Fibroblast of lung (primary cell): ENCODE measurements at regions not wholly inside any gene's neighbourhood (a gene's known extent, or its start where the extent isn't known, plus 50 kb on each side); places are given as distances from the start of the nearest gene placed in this dataset.

Source experiments
- DNase-seq, 2 donors: peaks; one replicate each; pipeline versions ENCODE4 v3.0.0 to v3.0.0-alpha.2; 2010; ENCODE audit warnings: low read depth in 2 of 2
- H2AFZ ChIP-seq: 2 replicates; pipeline ENCODE4 v1.5.1; 2012; ENCODE audit warnings: low read length, control low read depth, inconsistent platforms
- H3K27ac ChIP-seq: 2 replicates; pipeline ENCODE4 v1.5.1; 2011; ENCODE audit warnings: low read length, control low read depth; ENCODE audit not compliant: insufficient read depth
- H3K27me3 ChIP-seq: 2 replicates; pipeline ENCODE4 v1.5.1; 2011; ENCODE audit warnings: mild to moderate bottlenecking, low read length; ENCODE audit not compliant: control insufficient read depth, insufficient read depth
- H3K36me3 ChIP-seq: 2 replicates; pipeline ENCODE4 v1.5.1; 2011; ENCODE audit warnings: low read length; ENCODE audit not compliant: control insufficient read depth, insufficient read depth
- H3K4me1 ChIP-seq: 2 replicates; pipeline ENCODE4 v1.5.1; 2011; ENCODE audit warnings: low read length; ENCODE audit not compliant: control insufficient read depth, insufficient read depth; ENCODE audit errors: extremely low read depth
- H3K4me2 ChIP-seq: 2 replicates; pipeline ENCODE4 v1.5.1; 2011; ENCODE audit warnings: low read length, control low read depth; ENCODE audit not compliant: insufficient read depth; ENCODE audit errors: extremely low read depth
- H3K4me3 ChIP-seq, 4 experiments: fragments of 200-600 bp in 1 of 4; sonication (generic) in 1 of 4; replicated peaks in 1 of 4; 2 replicates each; pipeline ENCODE4 v1.5.1; 2011 to 2016; ENCODE audit warnings: low read length in 4 of 4, low read depth in 3 of 4, mild to moderate bottlenecking in 3 of 4, control low read depth in 2 of 4, inconsistent platforms in 1 of 4, mixed read lengths in 1 of 4; ENCODE audit not compliant: insufficient read depth in 1 of 4; ENCODE audit errors: control extremely low read depth in 1 of 4
- H3K79me2 ChIP-seq: 2 replicates; pipeline ENCODE4 v1.5.1; 2012; ENCODE audit warnings: mild to moderate bottlenecking, low read length, inconsistent platforms; ENCODE audit not compliant: control insufficient read depth, insufficient read depth
- H3K9ac ChIP-seq: 2 replicates; pipeline ENCODE4 v1.5.1; 2011; ENCODE audit warnings: mild to moderate bottlenecking, low read length, control low read depth; ENCODE audit not compliant: insufficient read depth
- H3K9me3 ChIP-seq: 2 replicates; pipeline ENCODE4 v1.5.1; 2012; ENCODE audit warnings: low read depth, low read length; ENCODE audit not compliant: control insufficient read depth, insufficient read depth
- H4K20me1 ChIP-seq: 2 replicates; pipeline ENCODE4 v1.5.1; 2011; ENCODE audit warnings: low read length; ENCODE audit not compliant: control insufficient read depth, insufficient read depth; ENCODE audit errors: extremely low read depth
- EZH2 ChIP-seq: IDR thresholded peaks from 2 replicates; pipeline ENCODE4 v1.5.1; 2012; ENCODE audit warnings: low read length, control low read depth, mild to moderate bottlenecking; ENCODE audit errors: missing control alignments
- TF ChIP-seq, protein P1 (sequence below), 2 donors: IDR thresholded peaks in 1 of 2; conservative IDR thresholded peaks in 1 of 2; 1 replicate in 1 of 2; 2 replicates in 1 of 2; pipeline ENCODE4 v1.5.1; 2011 to 2012; ENCODE audit warnings: low read length in 2 of 2, control low read depth in 1 of 2, inconsistent platforms in 1 of 2, low read depth in 1 of 2, mild to moderate bottlenecking in 1 of 2

DNA sequence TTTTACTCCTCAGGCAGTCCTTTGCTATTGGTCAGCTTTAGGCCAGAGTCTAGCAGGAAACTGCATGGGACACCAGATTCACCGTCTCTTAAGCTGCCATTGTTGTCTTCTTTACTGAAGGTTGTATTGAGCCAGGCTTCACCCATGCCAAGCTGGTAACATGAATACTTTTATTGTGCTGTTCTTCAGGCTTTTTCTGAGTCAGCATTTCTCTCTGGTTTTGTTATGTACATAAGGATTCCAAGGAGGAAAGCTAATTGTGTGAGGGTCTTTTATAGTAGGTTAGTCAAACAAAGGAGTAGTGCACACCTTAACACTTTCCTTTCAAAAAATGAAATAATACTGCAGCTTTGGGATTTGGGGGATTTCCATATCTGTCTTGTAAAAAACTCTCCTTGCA, 252.8 kb downstream of the JRKL start:
- no peaks in the 10 kb centered on the region for H3K79me2 ChIP-seq
- no peak for DNase-seq
- no peak overlapping the region for H3K9ac ChIP-seq
- H3K4me3 ChIP-seq: no peak overlapping the region
- H3K36me3 ChIP-seq: no peaks in the 10 kb centered on the region
- no peaks in the 10 kb centered on the region for H3K4me1 ChIP-seq
- no peaks in the 10 kb centered on the region for H3K27me3 ChIP-seq
- TF ChIP-seq, protein P1, sequence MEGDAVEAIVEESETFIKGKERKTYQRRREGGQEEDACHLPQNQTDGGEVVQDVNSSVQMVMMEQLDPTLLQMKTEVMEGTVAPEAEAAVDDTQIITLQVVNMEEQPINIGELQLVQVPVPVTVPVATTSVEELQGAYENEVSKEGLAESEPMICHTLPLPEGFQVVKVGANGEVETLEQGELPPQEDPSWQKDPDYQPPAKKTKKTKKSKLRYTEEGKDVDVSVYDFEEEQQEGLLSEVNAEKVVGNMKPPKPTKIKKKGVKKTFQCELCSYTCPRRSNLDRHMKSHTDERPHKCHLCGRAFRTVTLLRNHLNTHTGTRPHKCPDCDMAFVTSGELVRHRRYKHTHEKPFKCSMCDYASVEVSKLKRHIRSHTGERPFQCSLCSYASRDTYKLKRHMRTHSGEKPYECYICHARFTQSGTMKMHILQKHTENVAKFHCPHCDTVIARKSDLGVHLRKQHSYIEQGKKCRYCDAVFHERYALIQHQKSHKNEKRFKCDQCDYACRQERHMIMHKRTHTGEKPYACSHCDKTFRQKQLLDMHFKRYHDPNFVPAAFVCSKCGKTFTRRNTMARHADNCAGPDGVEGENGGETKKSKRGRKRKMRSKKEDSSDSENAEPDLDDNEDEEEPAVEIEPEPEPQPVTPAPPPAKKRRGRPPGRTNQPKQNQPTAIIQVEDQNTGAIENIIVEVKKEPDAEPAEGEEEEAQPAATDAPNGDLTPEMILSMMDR (conservative IDR thresholded peaks at IDR 0.05 in 1 of 2, IDR thresholded peaks at IDR 0.05 in 1 of 2; ENCODE audit: low read depth in 1 of 2, low read length in 2 of 2): no peak
- no peak for TF ChIP-seq EZH2
- no peak overlapping the region for H3K4me2 ChIP-seq
- H3K9me3 ChIP-seq: no peaks in the 10 kb centered on the region
- no peak overlapping the region for H2AFZ ChIP-seq
- no peak overlapping the region for H3K27ac ChIP-seq
- no peaks in the 10 kb centered on the region for H4K20me1 ChIP-seq

DNA sequence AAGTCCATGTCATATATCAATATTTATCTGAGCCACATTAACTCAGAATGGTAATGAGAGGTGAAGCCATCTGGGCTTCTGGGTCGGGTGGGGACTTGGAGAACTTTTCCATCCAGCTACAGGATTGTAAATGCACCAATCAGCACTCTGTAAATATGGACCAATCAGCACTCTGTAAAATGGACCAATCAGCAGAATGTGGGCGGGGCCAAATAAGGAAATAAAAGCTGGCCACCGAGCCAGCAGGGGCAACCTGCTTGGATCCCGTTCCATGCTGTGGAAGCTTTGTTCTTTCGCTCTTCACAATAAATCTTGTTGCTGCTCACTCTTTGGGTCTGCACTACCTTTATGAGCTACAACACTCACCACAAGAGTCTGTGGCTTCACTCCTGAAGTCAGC, 253.4 kb downstream of the JRKL start:
- H4K20me1 ChIP-seq: no peaks in the 10 kb centered on the region
- H2AFZ ChIP-seq: no peak overlapping the region
- no peaks in the 10 kb centered on the region for H3K36me3 ChIP-seq
- H3K9me3 ChIP-seq: no peaks in the 10 kb centered on the region
- DNase-seq: no peak
- no peaks in the 10 kb centered on the region for H3K4me1 ChIP-seq
- no peak overlapping the region for H3K4me2 ChIP-seq
- H3K9ac ChIP-seq: no peak overlapping the region
- no peak overlapping the region for H3K4me3 ChIP-seq
- no peaks in the 10 kb centered on the region for H3K79me2 ChIP-seq
- H3K27ac ChIP-seq: no peak overlapping the region
- H3K27me3 ChIP-seq: no peaks in the 10 kb centered on the region
- TF ChIP-seq, protein P1 (conservative IDR thresholded peaks at IDR 0.05 in 1 of 2, IDR thresholded peaks at IDR 0.05 in 1 of 2; ENCODE audit: low read depth in 1 of 2, low read length in 2 of 2): no peak
- TF ChIP-seq EZH2: no peak

DNA sequence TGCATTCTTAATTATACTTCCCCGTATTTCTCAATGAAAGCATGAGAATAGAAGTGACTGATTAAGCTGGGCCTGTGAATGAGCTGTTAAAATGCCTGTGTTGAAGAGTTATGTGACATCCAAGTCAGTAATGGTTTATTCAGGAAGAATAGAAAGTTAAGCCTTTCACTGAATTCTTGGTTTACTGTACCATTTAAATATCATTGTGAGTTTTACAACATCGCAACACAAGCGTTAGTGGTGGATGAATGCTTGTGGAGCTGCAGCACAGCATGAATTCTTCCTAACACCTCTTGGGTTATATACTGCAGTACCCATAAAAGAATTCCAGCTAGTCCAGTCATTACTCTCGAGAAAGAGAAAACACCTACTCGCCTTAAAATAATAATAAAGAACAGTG, 257.8 kb downstream of the JRKL start:
- Histone ChIP-seq H3K79me2 (no peaks in the 10 kb centered on the region), H3K27me3 (no peaks in the 10 kb centered on the region), H3K4me1 (no peaks in the 10 kb centered on the region), H4K20me1 (no peaks in the 10 kb centered on the region), H3K4me3 (no peak overlapping the region), H3K27ac (no peak overlapping the region), H3K4me2 (no peak overlapping the region), H3K36me3 (no peaks in the 10 kb centered on the region), H3K9ac (no peak overlapping the region), H3K9me3 (no peaks in the 10 kb centered on the region), H2AFZ (no peak overlapping the region)
- no peak for DNase-seq
- TF ChIP-seq, protein P1 (conservative IDR thresholded peaks at IDR 0.05 in 1 of 2, IDR thresholded peaks at IDR 0.05 in 1 of 2; ENCODE audit: low read depth in 1 of 2, low read length in 2 of 2): no peak
- TF ChIP-seq EZH2: no peak
